NCI-H1092 (cell line): ENCODE measurements at regions not wholly inside any gene's neighbourhood (a gene's known extent, or its start where the extent isn't known, plus 50 kb on each side); places are given as distances from the start of the nearest gene placed in this dataset.
A peak's percentile ranks its signal among the peaks of the same experiment; 100 is the strongest.
"Not testable (repeated sequence)": the region's sequence is repeated elsewhere in the genome, so short reads cannot be mapped to it uniquely, and the experiment has no call there.

Experiments used
- DNase-seq: peaks from one replicate; lab custom pipeline; 2025; lab: John Stamatoyannopoulos, UW

DNA sequence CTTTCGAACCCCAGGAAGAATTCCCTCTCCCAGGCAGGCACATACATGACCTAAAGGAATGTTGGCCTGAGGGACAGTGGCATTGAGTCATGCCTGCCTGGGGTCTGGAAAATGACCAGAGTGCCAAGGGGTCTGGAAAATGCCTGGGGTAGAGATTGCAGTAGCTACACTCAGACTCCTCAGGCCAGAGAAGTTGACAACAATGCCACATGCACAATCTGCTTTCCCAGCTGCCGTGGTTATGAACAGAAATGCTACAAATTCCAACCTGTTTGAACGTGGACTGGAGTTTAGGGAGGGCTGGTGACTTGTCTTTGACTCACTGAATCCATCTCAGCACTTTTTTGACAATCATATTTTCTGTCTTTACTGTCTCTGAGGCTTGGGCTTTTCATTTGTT, 250.0 kb downstream of the ABCC12 start:
- DNase-seq, result no peak

DNA sequence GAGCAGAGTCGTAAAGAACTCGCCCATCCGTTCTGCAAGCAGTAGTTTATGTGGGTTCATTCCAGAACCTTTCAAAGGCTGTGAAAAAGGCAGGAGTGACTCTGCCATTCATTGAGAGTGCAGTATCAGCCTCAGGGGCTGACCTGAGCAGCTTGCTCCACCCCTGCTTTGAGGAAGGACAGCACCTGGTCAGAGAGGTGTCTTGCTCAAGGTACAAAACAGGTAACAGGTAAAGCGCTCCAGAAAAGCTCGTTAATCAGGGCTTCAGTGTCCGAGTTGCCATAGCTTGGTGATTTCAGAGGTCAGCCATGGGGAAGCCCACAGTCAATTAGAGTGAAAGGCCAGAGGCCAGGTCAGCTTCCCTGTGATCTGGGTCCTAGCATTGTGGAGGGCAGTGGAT, 251.1 kb downstream of the ABCC12 start:
- DNase-seq, result no peak

DNA sequence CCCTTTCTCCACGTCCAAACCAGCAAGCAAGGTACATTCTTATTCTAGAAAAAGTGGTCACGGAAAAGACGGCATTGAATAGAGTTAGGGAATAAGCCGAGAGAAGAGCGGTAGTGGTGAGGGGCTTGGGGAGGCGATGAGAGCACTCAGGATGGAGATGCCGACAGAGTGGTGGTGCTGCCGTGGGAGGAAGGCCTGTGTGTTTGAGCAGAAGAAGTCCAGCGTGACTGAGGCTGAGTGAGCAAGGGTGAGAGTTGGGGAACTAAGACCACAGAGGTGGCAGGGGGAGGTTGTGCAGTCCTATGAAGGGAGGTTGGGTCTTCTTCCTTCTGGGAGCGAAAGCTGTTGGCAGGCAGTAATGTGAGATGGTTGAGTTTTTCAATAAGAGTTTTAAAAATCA, 252.3 kb downstream of the ABCC12 start:
- DNase-seq, result no peak

DNA sequence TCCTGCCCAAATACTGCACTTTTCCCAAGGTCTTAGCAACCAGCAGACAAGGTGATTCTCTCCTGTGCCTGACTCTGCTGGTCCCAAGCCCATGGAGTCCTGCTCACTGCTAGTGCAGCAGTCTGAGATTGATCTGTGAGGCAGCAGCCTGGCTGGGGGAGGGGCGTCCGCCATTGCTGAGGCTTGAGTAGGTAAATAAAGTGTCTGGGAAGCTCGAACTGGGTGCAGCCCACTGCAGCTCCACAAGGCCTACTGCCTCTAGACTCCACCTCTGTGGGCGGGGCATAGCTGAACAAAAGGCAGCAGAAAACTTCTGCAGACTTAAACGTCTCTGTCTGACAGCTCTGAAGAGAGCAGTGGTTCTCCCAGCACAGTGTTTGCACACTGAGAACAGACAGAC, 258.7 kb downstream of the ABCC12 start:
- not testable (repeated sequence) for DNase-seq

DNA sequence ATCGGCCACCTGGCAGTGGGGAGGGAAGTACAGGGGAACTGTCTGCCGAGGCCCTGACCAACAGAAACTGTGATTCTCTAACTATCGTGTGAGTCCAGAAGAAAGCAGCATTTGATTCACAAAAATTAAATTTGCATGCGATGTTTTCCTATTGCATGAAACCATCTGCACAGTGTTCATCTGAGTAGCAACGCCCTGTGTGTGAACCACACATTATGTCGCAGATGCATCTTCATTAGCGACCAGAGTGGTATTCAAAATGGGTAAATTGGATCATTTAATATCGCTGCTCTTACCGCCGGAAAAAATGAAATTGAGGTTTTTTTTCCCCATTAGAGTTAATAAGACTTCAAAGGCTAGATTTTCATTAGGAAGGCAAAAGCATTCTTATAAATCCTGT, 260.6 kb downstream of the ABCC12 start:
- no peak for DNase-seq

DNA sequence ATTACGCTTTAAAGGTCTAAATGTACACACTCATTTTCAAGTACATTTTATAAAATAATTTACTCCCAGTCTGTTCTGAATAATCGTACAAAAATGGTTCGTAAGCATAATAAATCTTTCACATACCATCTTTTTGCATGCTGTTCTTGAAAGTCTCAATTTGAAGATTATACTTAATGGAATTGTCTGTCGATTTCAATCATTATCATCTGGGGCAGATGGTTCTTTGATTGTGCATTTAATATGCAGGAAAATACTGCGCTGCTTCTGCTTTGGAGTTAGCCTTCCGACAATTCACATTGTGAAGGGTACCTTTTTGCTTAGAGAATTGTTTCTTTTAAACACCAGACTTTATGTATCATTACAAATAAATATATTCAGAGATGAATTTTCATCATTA, 262.8 kb downstream of the ABCC12 start:
- DNase-seq, result no peak

DNA sequence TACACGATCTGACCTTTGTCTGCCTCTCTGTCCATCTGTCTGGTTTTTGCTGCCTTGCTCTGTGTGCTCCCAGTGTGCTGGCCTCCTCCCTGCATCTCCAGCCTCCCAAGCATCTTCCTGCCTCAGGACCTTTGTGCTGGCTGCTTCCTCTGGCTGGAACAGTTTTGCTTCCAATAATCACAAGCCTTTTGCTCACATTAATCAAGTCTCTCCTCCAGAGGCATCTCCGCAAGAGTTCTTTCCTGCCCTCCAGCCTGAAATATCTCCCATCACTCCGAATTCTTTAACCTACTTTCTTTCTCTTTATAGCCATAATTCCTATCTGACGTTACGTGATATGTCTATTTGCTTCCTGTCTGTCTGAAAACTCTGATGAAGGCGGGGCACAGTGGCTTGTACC, 267.1 kb downstream of the ABCC12 start:
- no peak for DNase-seq

DNA sequence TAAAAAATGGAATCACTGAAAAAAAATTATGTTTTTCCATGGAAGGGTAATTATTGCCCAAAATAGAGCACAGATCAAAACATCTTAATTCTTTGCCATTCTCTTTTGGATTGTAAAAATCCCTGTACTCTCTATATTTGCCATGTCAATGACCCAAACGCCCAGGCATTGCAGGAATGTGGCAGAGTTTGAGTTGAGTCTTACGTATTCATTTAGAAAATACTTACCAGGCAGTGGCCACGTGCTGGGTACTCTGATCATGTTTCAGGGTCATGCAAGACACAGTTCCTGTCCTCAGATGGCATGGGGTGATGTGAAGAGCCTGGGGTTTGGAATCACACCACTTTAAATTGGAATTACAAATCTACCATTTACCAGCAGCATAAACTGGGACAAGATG, 267.7 kb downstream of the ABCC12 start:
- DNase-seq, result no peak

DNA sequence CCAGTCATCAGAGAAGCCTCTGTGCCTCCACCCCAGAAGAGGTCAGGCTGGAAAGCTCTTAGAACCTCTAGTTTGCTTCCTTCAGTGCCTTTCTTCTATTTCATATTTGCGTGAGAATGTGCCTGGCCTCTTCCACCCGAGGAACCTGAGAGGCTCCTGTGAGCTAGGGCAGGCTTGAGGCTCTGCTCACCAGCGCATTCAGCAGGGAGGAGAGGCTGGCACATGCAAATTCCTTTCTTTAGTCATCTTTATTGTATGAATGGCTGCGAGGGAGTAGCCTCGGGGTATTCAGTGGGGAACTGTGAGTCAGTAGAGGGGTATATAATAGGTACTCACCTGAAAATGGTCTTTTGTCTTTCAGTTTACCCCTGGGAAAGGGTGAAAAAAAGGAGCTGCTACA, 268.3 kb downstream of the ABCC12 start:
- DNase-seq, result no peak

DNA sequence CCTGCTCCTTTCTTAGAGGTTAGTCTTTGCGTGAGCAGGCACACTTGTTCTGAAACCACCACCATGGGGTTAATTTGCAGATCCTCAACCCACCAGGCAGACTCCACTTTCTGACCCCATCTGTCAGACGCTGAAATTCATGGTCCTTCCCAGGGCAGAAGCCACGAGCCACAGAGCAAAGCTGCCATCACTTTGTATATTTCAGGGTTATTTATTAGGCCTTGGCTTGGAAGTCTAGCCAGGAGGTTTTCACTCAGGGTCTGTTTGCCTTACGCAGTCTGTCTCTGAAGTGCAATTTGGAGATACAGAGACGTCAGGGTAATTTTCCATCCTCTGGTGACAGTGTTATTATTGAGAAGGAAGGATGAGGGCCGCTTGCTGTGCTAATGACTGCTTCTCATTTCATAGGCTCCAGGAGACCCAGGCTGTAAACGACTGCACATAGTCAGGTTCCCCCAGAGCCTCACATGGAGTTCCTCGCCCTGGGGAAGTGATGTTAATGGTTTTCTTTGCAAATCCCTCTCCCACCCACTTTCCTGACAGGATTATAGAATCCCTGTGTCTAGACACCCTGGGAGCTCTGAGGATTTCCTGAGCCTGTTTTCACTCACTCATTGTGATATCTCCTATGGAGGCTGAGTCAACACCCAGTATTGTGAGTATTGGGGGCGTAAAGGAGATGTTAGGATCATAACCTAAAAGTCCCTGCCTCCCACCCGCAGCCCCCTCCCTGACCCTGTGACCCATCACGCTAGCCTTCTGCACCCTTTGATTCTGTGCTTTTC, 269.0 kb downstream of the ABCC12 start:
- DNase-seq, result peak; percentile 9

DNA sequence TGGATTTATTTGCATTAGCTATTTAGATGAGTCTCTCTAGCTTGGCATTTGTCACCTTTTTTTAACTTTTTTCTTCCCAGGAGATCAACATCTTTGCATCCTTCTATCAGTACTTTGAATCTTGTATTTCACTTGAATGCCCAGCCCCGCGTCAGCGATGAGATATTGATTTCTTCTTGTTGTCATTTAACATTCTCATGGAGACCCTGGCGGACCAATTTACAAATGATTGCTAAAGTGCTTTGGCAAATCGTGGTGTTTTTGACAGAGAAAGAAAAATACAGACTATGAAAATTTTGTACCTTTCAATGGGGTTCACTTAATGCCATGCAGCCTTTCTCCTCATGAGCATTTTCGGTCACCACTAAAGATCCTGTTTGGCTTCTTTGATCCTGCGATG, 269.7 kb downstream of the ABCC12 start:
- no peak for DNase-seq

DNA sequence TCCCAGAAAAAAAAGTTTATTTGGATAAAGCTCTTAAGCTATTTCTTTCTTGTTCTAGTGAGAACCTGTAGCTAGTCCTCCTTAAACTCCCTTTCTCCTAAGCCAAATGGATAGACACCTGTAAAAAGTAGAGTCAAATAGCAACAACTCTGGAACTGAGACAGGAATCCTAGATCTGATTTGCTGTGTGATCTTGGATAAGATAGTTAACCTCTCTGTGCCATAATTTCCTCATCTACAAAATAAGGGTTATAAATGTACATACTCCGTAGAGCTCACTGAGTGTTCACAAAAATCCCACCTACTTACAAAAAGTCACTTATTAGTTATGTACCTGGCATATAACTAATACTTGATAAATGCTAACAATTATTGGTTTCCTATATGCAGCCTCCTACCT, 270.3 kb downstream of the ABCC12 start:
- DNase-seq, result no peak

DNA sequence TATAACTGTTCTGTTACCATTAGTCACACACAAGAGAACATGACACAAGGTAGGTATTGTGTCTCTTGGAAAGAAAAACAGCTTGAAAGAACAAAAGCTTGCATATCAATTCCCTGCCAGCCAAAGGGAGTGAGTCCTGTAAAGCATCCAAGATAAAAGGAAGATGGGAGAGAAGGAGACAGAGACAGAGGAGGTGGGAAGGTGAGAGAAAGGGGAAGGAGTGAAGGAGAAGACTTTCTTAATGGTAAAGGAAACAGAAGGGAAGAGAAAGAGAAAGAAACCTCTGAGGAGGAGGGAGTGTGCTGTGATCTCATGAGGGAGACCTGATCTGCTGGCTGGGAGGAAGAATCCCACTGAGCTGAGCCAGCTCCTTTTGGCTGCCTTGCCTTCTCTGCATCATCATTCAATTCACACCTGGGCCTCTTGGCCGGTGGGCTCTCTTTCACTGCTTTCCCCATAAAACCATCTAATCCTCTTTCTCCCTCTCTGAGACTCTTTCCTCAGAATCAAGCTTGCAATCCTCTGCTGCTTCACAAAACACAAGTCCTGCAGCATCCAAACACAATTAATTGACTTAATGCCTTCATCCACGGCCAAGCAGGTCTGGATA, 271.6 kb downstream of the ABCC12 start:
- no peak for DNase-seq

DNA sequence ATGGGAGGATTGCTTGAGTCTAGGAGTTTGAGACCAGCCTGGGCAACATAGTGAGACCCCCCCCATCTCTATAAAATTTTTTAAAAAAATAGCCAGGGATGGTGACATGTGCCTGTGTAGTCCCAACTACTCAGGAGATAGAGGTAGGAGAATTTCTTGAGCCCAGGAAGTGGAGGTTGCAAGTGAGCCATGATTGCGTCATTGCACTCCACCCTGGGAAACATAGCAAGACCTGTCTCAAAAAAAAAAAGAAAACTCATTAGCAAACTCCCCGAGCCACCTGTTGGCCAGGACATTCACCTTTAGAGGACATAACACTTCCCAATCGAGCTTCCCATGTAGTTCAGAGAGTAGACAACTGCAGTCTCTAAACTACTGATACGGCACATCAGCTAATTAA, 274.2 kb downstream of the ABCC12 start:
- DNase-seq, result no peak

DNA sequence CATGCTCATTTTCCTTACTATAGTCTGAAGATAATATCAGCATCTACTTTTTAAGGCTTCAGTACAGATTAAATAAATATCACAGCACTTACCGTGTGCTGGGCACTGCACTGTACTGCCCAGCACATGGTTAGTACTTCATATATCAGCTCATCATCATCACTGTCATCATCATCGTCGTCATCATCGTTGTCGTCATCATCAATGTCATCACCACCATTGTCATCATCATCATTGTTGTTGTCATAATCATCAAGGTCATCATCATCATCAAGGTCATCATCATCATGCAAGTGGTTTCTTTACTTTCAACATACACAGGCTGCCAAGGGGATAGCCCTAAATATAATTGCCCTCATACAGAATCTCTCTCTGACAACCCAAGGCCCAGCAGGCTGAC, 275.1 kb downstream of the ABCC12 start:
- DNase-seq, result no peak

DNA sequence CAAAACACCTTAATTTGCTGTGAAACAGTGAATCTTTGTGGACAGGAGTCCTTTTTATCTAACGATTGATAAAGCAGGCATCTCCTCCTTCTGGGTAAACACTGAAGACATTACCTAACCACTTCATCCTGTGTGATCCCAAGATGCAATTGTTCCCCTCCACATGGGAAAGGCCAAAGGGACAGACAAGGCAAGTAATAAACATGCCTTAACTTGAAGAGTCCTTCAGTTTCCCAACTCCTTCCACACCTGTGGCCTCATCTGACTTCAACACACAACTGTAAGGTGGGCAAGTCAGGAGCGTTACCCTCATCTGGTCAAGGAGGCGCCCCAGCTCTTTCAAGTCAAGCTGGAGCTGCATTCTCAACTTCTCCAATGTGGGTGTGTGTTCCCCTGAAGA, 278.6 kb downstream of the ABCC12 start:
- no peak for DNase-seq

DNA sequence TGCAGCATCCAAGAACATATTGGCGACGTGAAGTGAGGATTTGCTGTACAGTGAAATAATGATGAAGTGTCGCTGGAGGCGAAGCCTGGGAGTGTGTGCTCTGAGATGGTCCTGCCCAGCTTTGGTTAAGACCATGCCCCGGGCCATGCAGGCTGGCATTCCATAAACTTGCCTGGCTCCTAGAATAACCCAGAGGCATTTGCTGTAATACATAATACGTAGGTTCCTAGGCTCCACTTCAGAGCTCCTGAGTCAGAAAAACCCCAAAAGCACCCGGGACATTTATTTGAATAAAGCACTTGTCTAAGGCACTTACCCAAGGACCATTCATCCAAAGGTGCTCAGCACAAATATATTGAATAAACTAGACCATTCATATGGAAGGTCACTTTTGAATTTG, 279.3 kb downstream of the ABCC12 start:
- DNase-seq, result no peak

DNA sequence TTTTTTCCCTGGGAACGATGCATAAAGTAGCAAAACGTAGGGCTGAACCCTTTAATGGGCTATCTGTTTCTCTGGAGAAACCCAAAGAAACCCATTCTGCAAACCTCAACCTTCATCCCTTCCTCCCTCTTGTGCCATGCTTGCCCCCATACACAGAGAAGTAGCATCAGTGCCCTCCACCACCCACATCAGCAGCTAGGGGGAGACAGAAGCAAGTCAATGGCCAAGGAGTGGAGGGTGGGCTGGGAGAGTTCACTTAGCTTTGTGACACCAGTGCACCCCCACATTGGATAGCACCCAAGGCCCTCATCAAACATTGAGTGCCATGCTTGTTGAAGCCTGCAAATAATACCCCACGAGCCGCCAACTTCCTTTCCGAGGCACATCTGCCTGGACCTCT, 282.4 kb downstream of the ABCC12 start:
- DNase-seq, result no peak

DNA sequence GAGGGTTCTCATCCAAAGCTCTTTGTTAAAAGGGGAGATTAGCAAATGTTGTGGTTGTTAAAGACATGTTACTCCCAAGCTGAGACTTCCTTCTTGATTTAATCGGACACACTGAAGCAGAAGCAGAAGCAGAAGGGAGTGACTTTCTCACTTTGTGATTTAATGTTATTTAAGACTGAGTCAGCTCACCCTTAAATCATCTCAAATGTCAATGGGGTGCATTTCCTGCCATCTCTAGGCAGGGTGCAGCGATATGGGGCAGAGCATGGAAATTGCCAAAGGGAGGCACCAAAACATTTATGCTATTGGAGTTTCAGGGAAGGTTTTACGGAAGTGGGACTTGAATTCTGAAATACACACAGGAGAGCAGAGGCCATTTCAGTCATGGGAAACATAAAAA, 283.6 kb downstream of the ABCC12 start:
- DNase-seq, result no peak

DNA sequence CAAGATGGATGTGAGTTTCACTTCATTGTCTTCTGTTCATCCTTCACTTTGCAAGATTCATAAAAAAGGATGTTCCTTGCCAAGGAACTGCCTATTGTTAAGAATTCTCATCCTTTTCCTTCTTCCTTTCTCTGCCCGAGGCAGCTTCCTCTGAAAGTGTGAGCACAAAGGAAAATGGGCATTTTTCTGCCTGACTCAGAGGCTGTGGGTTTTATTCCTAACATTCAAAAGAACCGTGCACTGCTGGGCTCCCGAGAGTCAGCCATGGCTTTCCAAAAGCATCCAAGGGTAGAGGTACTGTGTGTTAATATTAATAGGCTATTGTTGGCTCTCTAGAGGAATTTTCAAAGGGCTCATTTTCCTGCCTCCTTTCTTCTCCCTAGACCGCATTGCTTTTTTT, 289.4 kb downstream of the ABCC12 start:
- DNase-seq, result no peak

DNA sequence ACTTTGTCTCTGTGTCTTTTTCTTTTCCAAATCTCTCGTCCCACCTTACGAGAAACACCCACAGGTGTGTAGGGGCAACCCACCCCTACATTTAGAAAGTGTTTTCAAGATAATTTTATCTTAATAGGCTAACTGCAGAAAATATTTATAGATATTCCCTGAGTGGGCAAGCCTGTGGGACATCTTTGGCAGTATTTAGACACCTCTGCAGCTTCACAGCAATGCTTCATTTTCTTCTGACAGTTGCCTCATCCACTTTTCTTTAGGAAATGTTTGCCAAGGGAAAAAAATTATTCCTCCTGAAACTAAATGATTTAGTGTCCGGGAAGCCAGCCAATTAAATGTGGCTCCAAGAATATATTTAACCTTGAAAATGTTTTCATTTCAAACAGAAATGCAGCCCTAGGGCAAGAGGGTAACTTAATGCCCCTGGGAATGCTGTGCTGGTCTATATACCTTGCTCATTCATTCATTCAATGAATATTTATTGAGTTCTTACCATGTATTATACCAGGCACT, 290.4 kb downstream of the ABCC12 start:
- no peak for DNase-seq

DNA sequence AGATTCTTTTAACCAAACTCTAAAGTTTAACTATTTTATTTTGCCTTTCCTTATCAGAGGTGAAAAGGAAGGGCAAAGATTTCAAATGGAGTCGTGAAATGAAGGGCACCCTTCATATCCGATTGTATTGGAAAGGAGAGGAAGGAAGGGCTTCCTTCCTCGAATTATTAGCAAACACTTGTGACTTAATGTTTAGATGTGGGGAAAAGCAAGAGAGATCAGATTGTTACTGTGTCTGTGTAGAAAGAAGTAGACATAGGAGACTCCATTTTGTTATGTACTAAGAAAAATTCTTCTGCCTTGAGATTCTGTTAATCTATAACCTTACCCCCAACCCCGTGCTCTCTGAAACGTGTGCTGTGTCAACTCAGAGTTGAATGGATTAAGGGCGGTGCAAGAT, 291.5 kb downstream of the ABCC12 start:
- not testable (repeated sequence) for DNase-seq

DNA sequence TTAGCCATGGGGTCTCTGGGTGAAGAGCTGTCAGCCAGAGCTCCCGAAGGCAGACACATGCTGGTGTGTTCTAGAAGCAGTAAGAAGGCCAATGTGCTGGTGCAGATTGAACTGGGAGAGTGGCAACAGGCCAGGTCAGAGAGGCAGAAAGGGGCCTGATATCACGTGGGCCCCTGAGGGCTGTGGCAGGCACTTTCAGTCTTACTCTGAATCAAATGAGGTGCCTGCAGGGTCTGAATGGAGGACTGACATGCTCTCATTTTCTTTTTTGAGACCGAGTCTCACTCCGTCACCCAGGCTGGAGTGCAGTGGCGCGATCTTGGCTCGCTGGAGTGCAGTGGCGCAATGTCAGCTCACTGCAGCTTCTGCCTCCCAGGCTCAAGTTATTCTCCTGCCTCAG, 293.8 kb downstream of the ABCC12 start:
- no peak for DNase-seq
